ENCODE measurements at regions not wholly inside any gene's neighbourhood (a gene's known extent, or its start where the extent isn't known, plus 50 kb on each side); places are given as distances from the start of the nearest gene placed in this dataset.
"Not testable (repeated sequence)": the region's sequence is repeated elsewhere in the genome, so short reads cannot be mapped to it uniquely, and the experiment has no call there.

- TF ChIP-seq CTCF (IDR thresholded peaks at IDR 0.05); EZH2 (IDR thresholded peaks at IDR 0.05; ENCODE audit: borderline replicate concordance, insufficient read depth, low read depth, low read length, poor library complexity, severe bottlenecking): not testable (repeated sequence)
These were observed 69.2 kb downstream of the TRIM43 start for GRCh38 chr2:95660766-95661562.
